Jurkat, Clone E6-1 (cell line): ENCODE measurements at regions not wholly inside any gene's neighbourhood (a gene's known extent, or its start where the extent isn't known, plus 50 kb on each side); places are given as distances from the start of the nearest gene placed in this dataset.
A peak's percentile ranks its signal among the peaks of the same experiment; 100 is the strongest.

Experiments
- DNase-seq: peaks from one replicate; pipeline ENCODE4 v3.0.0-alpha.2; 2011; ENCODE audit warnings: low read depth, low spot score
- H3K4me3 ChIP-seq: 2 replicates; pipeline ENCODE4 v1.5.1; 2011; ENCODE audit warnings: mild to moderate bottlenecking, low read length, control low read depth, moderate library complexity

DNA sequence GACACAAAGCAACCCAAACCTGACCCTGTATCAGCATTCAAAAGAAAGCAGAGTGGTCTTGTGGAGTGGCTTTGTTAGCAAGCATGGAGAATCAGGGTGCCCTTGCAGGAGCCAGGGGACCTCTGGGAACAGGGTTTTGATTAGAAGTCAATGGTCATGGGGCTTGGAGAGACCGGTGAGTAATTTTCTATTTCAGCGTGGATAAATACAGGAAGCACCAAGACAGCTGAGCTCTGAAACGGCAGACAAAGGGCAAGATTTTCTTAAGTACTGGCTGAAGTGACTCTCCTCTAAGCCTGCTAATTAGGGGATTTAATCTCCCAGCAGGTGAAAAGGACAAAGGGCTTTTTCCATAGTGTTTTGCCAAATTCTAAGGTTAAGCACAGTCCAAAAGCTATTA, 78.0 kb upstream of the GAREM1 start:
- no peak for DNase-seq
- no peak overlapping the region for H3K4me3 ChIP-seq

DNA sequence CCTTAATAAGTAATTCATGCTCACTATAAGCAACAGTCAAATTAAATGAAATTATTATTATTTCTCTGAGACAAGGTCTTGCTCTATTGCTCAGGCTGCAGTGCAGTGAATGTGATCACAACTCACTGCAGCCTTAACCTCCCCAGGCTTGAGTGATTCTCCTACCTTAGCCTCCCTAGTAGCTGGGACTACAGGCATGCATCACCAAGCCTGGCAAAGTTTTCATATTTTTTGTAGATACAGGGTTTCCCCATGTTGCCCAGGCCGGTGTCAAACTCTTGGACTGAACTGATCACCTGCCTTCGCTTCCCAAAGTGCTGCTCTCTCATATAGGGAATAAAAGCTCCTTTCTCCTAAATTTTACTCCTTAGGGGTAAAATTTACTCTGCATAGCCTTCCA, 74.9 kb upstream of the GAREM1 start:
- no peak overlapping the region for H3K4me3 ChIP-seq
- no peak for DNase-seq

DNA sequence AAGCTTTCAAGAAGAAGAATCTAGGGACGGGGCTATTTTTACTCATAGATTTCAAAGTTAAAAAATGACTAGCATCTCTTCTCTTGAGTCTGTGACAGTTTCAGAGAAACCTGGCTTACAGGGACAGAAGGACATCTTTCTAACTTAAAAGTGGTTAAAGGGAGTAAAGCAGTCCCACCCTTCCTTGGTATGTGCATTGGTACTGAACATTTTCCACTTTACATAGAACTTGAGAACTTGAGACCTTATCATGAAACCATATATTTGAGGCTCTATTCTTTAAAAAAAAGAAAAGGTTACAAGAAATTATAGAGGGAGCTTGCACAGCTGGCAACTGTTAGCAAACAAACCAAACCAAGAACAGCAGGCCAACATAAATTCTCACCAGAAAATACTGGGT, 73.4 kb upstream of the GAREM1 start:
- no peak for DNase-seq
- H3K4me3 ChIP-seq, result no peak overlapping the region

DNA sequence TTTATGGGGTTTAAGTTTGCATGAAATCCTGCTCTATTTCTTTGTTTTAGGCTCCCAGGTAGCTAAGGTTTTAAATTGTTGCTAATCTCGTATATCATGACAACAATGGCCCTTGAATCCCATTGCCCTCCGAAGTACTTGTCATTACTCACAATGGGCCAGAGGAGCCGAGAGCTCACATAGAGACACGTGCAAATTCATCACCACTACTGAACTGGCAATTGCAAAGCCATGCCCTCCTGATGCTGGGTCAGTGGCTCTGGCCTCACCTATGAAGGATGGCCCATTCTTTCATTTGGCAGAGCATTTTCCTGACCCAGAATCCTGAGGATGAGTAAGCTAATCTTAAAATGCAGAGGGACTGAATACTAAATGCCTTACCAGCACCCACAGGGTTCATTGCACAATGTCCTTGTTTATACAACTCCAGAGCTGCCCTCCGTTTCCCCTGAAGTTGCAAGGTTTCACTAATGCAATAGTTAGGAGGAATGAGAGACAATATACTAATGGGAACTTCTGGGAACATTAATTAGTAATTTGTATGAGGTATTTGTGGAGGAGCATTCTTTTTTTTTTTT, 71.6 kb upstream of the GAREM1 start:
- no peak for DNase-seq
- no peak overlapping the region for H3K4me3 ChIP-seq

DNA sequence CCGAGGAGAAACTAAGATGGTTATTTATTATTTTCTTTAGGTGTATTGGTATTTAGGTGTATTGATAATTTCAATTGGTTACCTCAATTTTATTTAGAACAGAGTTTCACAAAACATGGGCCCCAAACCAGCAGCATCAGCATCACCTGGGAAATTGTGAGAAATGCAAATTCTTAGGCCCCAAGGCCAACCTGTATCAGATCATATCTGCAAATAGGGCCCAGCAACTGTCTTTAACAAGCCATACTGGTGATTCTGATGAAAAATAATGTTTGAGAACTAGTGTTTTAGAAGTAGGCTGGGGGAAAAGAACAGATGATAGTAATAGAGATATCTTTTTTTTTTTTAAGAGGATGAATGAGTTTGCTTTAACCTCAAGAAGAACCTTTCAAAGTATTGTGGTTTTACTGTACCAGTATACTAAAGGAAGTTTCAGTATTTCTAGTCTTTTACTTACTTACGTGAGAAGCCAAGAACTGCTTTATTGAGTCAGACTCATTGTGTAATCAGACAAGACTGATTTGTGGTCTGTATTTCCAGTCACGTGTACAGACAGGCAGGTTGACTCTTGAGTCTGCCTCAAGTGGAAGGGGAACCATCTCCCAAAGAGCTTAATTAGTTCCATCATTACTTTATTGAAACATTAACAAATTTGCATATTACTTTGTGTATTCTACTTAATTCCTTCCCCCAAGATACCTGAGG, 60.4 kb upstream of the GAREM1 start:
- no peak overlapping the region for H3K4me3 ChIP-seq
- DNase-seq, result peak; percentile 87

DNA sequence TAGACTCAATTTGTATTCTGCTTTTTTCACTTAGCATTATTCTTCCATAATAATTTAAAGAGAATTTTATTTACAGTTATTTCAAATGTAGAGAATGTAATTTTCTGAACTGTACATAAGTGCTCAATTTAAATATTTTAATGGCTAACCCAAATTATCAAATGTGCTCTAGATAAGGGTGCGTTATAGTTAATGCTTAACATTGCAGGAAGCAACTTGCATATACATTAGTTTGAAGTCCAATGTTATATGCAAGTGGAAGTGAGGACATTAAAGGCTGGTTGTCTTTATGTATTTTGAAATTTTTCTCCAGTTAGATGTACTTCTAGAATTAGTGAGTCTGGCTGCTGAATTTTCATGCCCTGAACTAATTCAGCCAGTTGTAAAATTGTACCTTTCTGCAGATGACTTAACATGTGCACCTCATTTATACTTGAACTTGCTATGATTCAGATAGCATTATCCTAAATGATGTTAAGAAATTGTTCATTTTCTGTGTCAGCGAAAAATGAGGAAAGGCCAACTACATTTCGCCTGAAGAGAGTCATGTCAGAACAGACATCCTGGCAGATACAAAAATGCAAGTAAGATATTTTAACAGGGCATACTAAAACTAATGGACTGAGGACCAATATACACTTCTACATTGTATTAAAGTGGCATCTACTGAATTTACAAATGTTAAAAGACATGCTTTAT, 59.2 kb upstream of the GAREM1 start:
- H3K4me3 ChIP-seq, result no peak overlapping the region
- no peak for DNase-seq

DNA sequence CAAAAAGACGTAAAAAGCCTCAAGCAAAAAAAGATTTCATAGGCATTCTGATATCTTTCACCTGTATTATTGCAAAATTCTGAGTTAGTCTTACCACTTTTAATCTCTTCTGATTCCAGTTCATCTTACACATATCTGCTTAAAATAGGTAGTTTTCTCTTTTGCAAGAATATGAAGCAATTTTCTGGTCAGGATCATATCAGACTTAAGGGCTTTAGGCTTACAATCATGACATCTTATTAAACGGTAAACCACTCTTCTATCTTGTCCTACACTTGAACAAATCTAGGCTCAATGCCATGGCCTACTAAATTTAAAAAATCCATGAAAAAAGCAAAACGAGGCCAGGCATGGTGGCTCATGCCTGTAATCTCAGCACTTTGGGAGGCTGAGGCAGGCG, 50.1 kb upstream of the GAREM1 start:
- no peak overlapping the region for H3K4me3 ChIP-seq
- DNase-seq, result no peak
